A673 (cell line): ENCODE measurements at regions not wholly inside any gene's neighbourhood (a gene's known extent, or its start where the extent isn't known, plus 50 kb on each side); places are given as distances from the start of the nearest gene placed in this dataset.

Experiments
- BruUV-seq: library from RNA; stranded (reverse); fragments of 400-500 nt; replicated peaks from 2 replicates; lab custom pipeline; 2021; lab: Mats Ljungman, UMichigan
- CTCF ChIA-PET: fragments of 300-600 bp; sonication (Branson Sonifier 250); formaldehyde crosslinking; loops from one replicate; lab custom pipeline; 2022; ENCODE audit warnings: antibody characterized with exemption; lab: Charles Lee
- POLR2A ChIA-PET: fragments of 300-600 bp; sonication (Branson Sonifier 250); formaldehyde crosslinking; loops from one replicate; lab custom pipeline; 2022; ENCODE audit warnings: antibody characterized with exemption; ENCODE audit not compliant: low non-redundant PET; lab: Charles Lee
- DNase-seq: peaks from one replicate; pipeline ENCODE4 v3.0.0-alpha.2; 2015; ENCODE audit warnings: low spot score
- H3K27ac ChIP-seq: fragments of 200-600 bp; sonication (generic); 2 replicates; pipeline ENCODE4 v1.5.1; 2016; ENCODE audit warnings: mixed run types, low read depth, mild to moderate bottlenecking, mixed read lengths, antibody characterized with exemption, low read length; ENCODE audit not compliant: poor library complexity, severe bottlenecking
- H3K27me3 ChIP-seq: fragments of 200-600 bp; sonication (generic); replicated peaks from 2 replicates; pipeline ENCODE4 v1.6.1; 2017; ENCODE audit warnings: mixed run types, low read depth, mild to moderate bottlenecking, mixed read lengths, antibody characterized with exemption, low read length; ENCODE audit not compliant: insufficient read depth, poor library complexity
- H3K36me3 ChIP-seq: fragments of 200-600 bp; sonication (generic); 2 replicates; pipeline ENCODE4 v1.6.1; 2016; ENCODE audit warnings: mixed run types, mild to moderate bottlenecking, mixed read lengths, antibody characterized with exemption, low read length; ENCODE audit not compliant: insufficient read depth, poor library complexity, severe bottlenecking
- H3K4me1 ChIP-seq: fragments of 200-600 bp; sonication (generic); 2 replicates; pipeline ENCODE4 v1.6.1; 2017; ENCODE audit warnings: mixed run types, mild to moderate bottlenecking, mixed read lengths, antibody characterized with exemption, low read length; ENCODE audit not compliant: insufficient read depth, poor library complexity, severe bottlenecking
- H3K4me3 ChIP-seq: fragments of 200-600 bp; sonication (generic); 2 replicates; pipeline ENCODE4 v1.5.1; 2016; ENCODE audit warnings: low read depth, mixed run types, mild to moderate bottlenecking, mixed read lengths, low read length; ENCODE audit not compliant: poor library complexity, severe bottlenecking
- H3K9me3 ChIP-seq: fragments of 200-600 bp; sonication (generic); 2 replicates; pipeline ENCODE4 v1.6.1; 2016; ENCODE audit warnings: mixed run types, low read depth, mild to moderate bottlenecking, mixed read lengths, antibody characterized with exemption, low read length; ENCODE audit not compliant: poor library complexity, severe bottlenecking
- CTCF ChIP-seq: fragments of 300-800, 200-600 bp; sonication (generic); conservative IDR thresholded peaks from 2 replicates; pipeline ENCODE4 v1.5.1; 2017; ENCODE audit warnings: low read depth, mild to moderate bottlenecking, antibody characterized with exemption, low read length, moderate library complexity, mixed read lengths
- EZH2 ChIP-seq: fragments of 200-600 bp; sonication (generic); IDR thresholded peaks from 2 replicates; pipeline ENCODE4 v1.6.1; 2017; ENCODE audit warnings: borderline replicate concordance, low read depth, mild to moderate bottlenecking, mixed read lengths, antibody characterized with exemption, low read length; ENCODE audit not compliant: poor library complexity, severe bottlenecking
- intact Hi-C: fragments of 100-400 bp; cut with micrococcal nuclease; formaldehyde crosslinking; loops from one replicate; pipeline ENCODE4 v1.10.0; 2022; ENCODE audit not compliant: unreplicated experiment

- Histone ChIP-seq H3K27ac (no peak overlapping the region), H3K4me3 (no peak overlapping the region), H3K4me1 (peaks cover 12% of the 10 kb centered on the region), H3K27me3 (no peaks in the 10 kb centered on the region), H3K9me3 (no peaks in the 10 kb centered on the region), H3K36me3 (no peaks in the 10 kb centered on the region)
- intact Hi-C loops, result no loop called here
- ChIA-PET POLR2A (no interaction called here), CTCF (no interaction called here)
- TF ChIP-seq EZH2, result no peak
- no peak for TF ChIP-seq CTCF
- DNase-seq, result no peak
- BruUV-seq, result no TSS peak
Measured at GRCh38 chr6:166679566-166679965, 52.5 kb upstream of the RPS6KA2 start.

GRCh38 chr6:166678426-166678825, 51.4 kb upstream of the RPS6KA2 start:
- Histone ChIP-seq H3K27me3 (no peaks in the 10 kb centered on the region), H3K4me3 (no peak overlapping the region), H3K9me3 (no peaks in the 10 kb centered on the region), H3K36me3 (no peaks in the 10 kb centered on the region), H3K4me1 (peaks cover 24% of the 10 kb centered on the region), H3K27ac (no peak overlapping the region)
- CTCF ChIA-PET, result no interaction called here
- BruUV-seq, result no TSS peak
- no peak for DNase-seq
- POLR2A ChIA-PET, result no interaction called here
- intact Hi-C loops, result no loop called here
- no peak for TF ChIP-seq CTCF
- no peak for TF ChIP-seq EZH2

- no peak for DNase-seq
- intact Hi-C loops, result no loop called here
- no peak overlapping the region for H3K4me3 ChIP-seq
- CTCF ChIA-PET, result no interaction called here
- no peaks in the 10 kb centered on the region for H3K27me3 ChIP-seq
- H3K36me3 ChIP-seq, result no peaks in the 10 kb centered on the region
- H3K9me3 ChIP-seq, result no peaks in the 10 kb centered on the region
- POLR2A ChIA-PET, result no interaction called here
- peaks cover 27% of the 10 kb centered on the region for H3K4me1 ChIP-seq
- no TSS peak for BruUV-seq
- no peak overlapping the region for H3K27ac ChIP-seq
- TF ChIP-seq EZH2 (no peak), CTCF (no peak)
Measured at GRCh38 chr6:166677941-166678340, 50.9 kb upstream of the RPS6KA2 start.
